HepG2 (cell line): ENCODE measurements at regions not wholly inside any gene's neighbourhood (a gene's known extent, or its start where the extent isn't known, plus 50 kb on each side); places are given as distances from the start of the nearest gene placed in this dataset.

ENCODE experiments used
- BCLAF1 ChIP-seq: fragments of 450-650 bp; IDR thresholded peaks from 2 replicates; pipeline ENCODE4 v1.6.1; 2017; ENCODE audit warnings: mild to moderate bottlenecking
- CREB1 ChIP-seq, 2 experiments: fragments of 450-650 bp in 1 of 2; IDR thresholded peaks; 2 replicates each; pipeline ENCODE4 v1.6.1; 2016 to 2017; ENCODE audit warnings: control low read depth in 1 of 2, mild to moderate bottlenecking in 1 of 2, missing compliant biosample characterization in 1 of 2, missing genetic modification characterization in 1 of 2
- MTA3 ChIP-seq: sonication (generic); formaldehyde crosslinking; IDR thresholded peaks from 2 replicates; pipeline ENCODE4 v1.4.0; 2020; ENCODE audit warnings: missing genetic modification reagents
- WIZ ChIP-seq: sonication (generic); formaldehyde crosslinking; IDR thresholded peaks from 2 replicates; pipeline ENCODE4 v1.5.1; 2020; ENCODE audit warnings: mild to moderate bottlenecking, missing genetic modification reagents
- ZNF274 ChIP-seq: sonication (generic); formaldehyde crosslinking; IDR thresholded peaks from 2 replicates; pipeline ENCODE4 v1.5.1; 2020; ENCODE audit warnings: mild to moderate bottlenecking, missing genetic modification reagents
- ZNF33B ChIP-seq: sonication (generic); formaldehyde crosslinking; IDR thresholded peaks from 2 replicates; pipeline ENCODE4 v1.5.1; 2020; ENCODE audit warnings: mild to moderate bottlenecking, missing genetic modification reagents
- ZNF510 ChIP-seq: sonication (generic); formaldehyde crosslinking; IDR thresholded peaks from 2 replicates; pipeline ENCODE4 v1.4.0; 2020; ENCODE audit warnings: low read depth, mild to moderate bottlenecking, missing genetic modification reagents
- ZNF672 ChIP-seq: sonication (generic); formaldehyde crosslinking; IDR thresholded peaks from 2 replicates; pipeline ENCODE4 v1.8.1; 2022; ENCODE audit warnings: missing genetic modification reagents
- ZNF777 ChIP-seq: sonication (generic); formaldehyde crosslinking; IDR thresholded peaks from 2 replicates; pipeline ENCODE4 v1.4.0; 2020; ENCODE audit warnings: missing genetic modification reagents
- TF ChIP-seq, protein P1 (sequence below): sonication (generic); formaldehyde crosslinking; IDR thresholded peaks from 2 replicates; pipeline ENCODE4 v1.5.1; 2020; ENCODE audit warnings: mild to moderate bottlenecking, missing genetic modification reagents, borderline replicate concordance
- TF ChIP-seq, protein P2 (sequence below): IDR thresholded peaks from 2 replicates; pipeline ENCODE4 v1.6.1; 2016; ENCODE audit warnings: low read depth, missing genetic modification reagents, missing compliant biosample characterization

DNA sequence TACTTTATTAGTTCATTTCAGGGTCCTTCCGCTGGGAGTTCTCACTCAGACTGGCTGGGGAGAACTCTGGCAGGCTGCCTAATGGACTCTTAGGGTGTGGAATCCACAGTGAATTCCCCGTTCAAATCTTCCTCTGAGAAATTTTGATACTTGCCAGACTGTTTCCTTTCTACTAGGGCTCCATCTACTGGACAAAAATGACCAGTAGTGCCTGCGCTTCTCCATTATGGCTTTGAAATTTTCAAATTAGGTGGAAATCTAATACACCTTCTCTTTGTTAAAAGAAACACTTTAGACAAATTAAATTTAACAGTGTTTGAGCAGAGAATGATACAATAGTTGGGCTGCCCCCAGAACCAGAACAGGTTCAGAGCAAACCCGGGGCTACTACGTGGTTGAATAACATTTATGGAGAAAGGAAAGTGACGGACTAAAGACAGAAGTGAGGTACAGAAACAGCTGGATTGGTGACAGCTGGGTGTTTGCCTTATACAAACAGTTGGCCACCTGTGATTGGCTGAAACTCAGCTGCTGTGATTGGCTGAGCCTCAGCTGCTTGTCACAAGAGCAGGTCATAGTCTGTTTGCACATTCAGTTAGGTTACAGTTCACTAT is 52.9 kb upstream of the FDX1 start (continued):
- TF ChIP-seq, protein P1, sequence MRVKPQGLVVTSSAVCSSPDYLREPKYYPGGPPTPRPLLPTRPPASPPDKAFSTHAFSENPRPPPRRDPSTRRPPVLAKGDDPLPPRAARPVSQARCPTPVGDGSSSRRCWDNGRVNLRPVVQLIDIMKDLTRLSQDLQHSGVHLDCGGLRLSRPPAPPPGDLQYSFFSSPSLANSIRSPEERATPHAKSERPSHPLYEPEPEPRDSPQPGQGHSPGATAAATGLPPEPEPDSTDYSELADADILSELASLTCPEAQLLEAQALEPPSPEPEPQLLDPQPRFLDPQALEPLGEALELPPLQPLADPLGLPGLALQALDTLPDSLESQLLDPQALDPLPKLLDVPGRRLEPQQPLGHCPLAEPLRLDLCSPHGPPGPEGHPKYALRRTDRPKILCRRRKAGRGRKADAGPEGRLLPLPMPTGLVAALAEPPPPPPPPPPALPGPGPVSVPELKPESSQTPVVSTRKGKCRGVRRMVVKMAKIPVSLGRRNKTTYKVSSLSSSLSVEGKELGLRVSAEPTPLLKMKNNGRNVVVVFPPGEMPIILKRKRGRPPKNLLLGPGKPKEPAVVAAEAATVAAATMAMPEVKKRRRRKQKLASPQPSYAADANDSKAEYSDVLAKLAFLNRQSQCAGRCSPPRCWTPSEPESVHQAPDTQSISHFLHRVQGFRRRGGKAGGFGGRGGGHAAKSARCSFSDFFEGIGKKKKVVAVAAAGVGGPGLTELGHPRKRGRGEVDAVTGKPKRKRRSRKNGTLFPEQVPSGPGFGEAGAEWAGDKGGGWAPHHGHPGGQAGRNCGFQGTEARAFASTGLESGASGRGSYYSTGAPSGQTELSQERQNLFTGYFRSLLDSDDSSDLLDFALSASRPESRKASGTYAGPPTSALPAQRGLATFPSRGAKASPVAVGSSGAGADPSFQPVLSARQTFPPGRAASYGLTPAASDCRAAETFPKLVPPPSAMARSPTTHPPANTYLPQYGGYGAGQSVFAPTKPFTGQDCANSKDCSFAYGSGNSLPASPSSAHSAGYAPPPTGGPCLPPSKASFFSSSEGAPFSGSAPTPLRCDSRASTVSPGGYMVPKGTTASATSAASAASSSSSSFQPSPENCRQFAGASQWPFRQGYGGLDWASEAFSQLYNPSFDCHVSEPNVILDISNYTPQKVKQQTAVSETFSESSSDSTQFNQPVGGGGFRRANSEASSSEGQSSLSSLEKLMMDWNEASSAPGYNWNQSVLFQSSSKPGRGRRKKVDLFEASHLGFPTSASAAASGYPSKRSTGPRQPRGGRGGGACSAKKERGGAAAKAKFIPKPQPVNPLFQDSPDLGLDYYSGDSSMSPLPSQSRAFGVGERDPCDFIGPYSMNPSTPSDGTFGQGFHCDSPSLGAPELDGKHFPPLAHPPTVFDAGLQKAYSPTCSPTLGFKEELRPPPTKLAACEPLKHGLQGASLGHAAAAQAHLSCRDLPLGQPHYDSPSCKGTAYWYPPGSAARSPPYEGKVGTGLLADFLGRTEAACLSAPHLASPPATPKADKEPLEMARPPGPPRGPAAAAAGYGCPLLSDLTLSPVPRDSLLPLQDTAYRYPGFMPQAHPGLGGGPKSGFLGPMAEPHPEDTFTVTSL (CRISPR knock-in tag) = 0 out of 2 replicates have a peak, but pooled peaks have one; percentile 13
- TF ChIP-seq, protein P2, sequence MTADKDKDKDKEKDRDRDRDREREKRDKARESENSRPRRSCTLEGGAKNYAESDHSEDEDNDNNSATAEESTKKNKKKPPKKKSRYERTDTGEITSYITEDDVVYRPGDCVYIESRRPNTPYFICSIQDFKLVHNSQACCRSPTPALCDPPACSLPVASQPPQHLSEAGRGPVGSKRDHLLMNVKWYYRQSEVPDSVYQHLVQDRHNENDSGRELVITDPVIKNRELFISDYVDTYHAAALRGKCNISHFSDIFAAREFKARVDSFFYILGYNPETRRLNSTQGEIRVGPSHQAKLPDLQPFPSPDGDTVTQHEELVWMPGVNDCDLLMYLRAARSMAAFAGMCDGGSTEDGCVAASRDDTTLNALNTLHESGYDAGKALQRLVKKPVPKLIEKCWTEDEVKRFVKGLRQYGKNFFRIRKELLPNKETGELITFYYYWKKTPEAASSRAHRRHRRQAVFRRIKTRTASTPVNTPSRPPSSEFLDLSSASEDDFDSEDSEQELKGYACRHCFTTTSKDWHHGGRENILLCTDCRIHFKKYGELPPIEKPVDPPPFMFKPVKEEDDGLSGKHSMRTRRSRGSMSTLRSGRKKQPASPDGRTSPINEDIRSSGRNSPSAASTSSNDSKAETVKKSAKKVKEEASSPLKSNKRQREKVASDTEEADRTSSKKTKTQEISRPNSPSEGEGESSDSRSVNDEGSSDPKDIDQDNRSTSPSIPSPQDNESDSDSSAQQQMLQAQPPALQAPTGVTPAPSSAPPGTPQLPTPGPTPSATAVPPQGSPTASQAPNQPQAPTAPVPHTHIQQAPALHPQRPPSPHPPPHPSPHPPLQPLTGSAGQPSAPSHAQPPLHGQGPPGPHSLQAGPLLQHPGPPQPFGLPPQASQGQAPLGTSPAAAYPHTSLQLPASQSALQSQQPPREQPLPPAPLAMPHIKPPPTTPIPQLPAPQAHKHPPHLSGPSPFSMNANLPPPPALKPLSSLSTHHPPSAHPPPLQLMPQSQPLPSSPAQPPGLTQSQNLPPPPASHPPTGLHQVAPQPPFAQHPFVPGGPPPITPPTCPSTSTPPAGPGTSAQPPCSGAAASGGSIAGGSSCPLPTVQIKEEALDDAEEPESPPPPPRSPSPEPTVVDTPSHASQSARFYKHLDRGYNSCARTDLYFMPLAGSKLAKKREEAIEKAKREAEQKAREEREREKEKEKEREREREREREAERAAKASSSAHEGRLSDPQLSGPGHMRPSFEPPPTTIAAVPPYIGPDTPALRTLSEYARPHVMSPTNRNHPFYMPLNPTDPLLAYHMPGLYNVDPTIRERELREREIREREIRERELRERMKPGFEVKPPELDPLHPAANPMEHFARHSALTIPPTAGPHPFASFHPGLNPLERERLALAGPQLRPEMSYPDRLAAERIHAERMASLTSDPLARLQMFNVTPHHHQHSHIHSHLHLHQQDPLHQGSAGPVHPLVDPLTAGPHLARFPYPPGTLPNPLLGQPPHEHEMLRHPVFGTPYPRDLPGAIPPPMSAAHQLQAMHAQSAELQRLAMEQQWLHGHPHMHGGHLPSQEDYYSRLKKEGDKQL = no peak
- no peak for TF ChIP-seq MTA3 (CRISPR knock-in tag)
- no peak for TF ChIP-seq BCLAF1
- TF ChIP-seq WIZ (CRISPR knock-in tag) = no peak
- TF ChIP-seq ZNF274 (CRISPR knock-in tag) = no peak
- peak; percentile 60; the same call in 1 of the 2 replicates for TF ChIP-seq CREB1 (IDR thresholded peaks at IDR 0.05)
- peak; percentile 51; the same call in 1 of the 2 replicates for TF ChIP-seq CREB1 (CRISPR knock-in tag; IDR thresholded peaks at IDR 0.05)
- TF ChIP-seq ZNF33B (CRISPR knock-in tag) = no peak
- no peak for TF ChIP-seq ZNF510 (CRISPR knock-in tag)
- no peak for TF ChIP-seq ZNF777 (CRISPR knock-in tag)
- no peak for TF ChIP-seq ZNF672 (CRISPR knock-in tag)
